SK-N-SH treated with all-trans-retinoic acid at 6 μM for 48 hours (cell line): ENCODE measurements at regions not wholly inside any gene's neighbourhood (a gene's known extent, or its start where the extent isn't known, plus 50 kb on each side); places are given as distances from the start of the nearest gene placed in this dataset.

Experiments used
- ARNTL ChIP-seq: fragments of 450-650 bp; formaldehyde crosslinking; IDR thresholded peaks from 2 replicates; pipeline ENCODE4 v1.5.0; 2020; ENCODE audit warnings: low read depth, mild to moderate bottlenecking, moderate library complexity, borderline replicate concordance
- OSR1 ChIP-seq: fragments of 250-450 bp; sonication (Bioruptor Pico); IDR thresholded peaks from 2 replicates; pipeline ENCODE4 v1.8.0; 2022; ENCODE audit warnings: moderate library complexity, mild to moderate bottlenecking, inconsistent platforms
- SNAI2 ChIP-seq: fragments of 250-450 bp; sonication (Bioruptor Pico); IDR thresholded peaks from 2 replicates; pipeline ENCODE4 v1.5.0; 2020; ENCODE audit warnings: mild to moderate bottlenecking, moderate library complexity
- ZFP3 ChIP-seq: fragments of 250-450 bp; sonication (Bioruptor Pico); IDR thresholded peaks from 2 replicates; pipeline ENCODE4 v1.5.0; 2020; ENCODE audit warnings: mild to moderate bottlenecking, moderate library complexity
- ZFP30 ChIP-seq: fragments of 450-650 bp; formaldehyde crosslinking; IDR thresholded peaks from 2 replicates; pipeline ENCODE4 v1.5.0; 2022; ENCODE audit warnings: mild to moderate bottlenecking, moderate library complexity
- ZNF70 ChIP-seq: fragments of 450-650 bp; formaldehyde crosslinking; IDR thresholded peaks from 2 replicates; pipeline ENCODE4 v1.5.0; 2020; ENCODE audit warnings: mild to moderate bottlenecking, moderate library complexity

DNA sequence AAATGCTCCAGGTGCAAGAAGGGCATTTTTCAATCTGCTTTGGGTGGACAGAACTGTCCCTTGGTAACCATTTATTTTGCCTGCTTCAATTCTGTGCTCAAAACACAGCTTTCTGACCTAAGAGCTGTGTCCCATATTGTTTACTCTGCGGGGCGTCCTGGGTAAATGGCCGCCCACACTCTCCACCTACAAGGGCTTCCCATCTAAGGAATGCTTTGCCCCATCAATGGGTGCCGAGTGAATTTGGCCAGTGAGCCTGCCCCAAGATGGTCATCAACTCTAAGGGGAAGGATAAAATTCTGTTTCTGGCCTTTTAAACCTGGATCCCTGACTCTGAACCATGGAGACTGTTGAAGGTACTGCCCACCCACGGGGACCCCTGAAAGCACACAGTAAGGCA is 55.5 kb upstream of the FAM89A start:
- TF ChIP-seq ZNF70 (CRISPR knock-in tag) (no peak), SNAI2 (CRISPR knock-in tag) (no peak), OSR1 (no peak), ZFP3 (CRISPR knock-in tag) (no peak), ZFP30 (CRISPR knock-in tag) (no peak), ARNTL (CRISPR knock-in tag) (no peak)
